ENCODE measurements at regions not wholly inside any gene's neighbourhood (a gene's known extent, or its start where the extent isn't known, plus 50 kb on each side); places are given as distances from the start of the nearest gene placed in this dataset.

- no peak for TF ChIP-seq REST (IDR thresholded peaks at IDR 0.05; ENCODE audit: unreplicated experiment)
- TF ChIP-seq, protein P1, sequence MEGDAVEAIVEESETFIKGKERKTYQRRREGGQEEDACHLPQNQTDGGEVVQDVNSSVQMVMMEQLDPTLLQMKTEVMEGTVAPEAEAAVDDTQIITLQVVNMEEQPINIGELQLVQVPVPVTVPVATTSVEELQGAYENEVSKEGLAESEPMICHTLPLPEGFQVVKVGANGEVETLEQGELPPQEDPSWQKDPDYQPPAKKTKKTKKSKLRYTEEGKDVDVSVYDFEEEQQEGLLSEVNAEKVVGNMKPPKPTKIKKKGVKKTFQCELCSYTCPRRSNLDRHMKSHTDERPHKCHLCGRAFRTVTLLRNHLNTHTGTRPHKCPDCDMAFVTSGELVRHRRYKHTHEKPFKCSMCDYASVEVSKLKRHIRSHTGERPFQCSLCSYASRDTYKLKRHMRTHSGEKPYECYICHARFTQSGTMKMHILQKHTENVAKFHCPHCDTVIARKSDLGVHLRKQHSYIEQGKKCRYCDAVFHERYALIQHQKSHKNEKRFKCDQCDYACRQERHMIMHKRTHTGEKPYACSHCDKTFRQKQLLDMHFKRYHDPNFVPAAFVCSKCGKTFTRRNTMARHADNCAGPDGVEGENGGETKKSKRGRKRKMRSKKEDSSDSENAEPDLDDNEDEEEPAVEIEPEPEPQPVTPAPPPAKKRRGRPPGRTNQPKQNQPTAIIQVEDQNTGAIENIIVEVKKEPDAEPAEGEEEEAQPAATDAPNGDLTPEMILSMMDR (conservative IDR thresholded peaks at IDR 0.05; ENCODE audit: low read depth in 2 of 2) = no peak
- no peak for TF ChIP-seq ZNF331 (CRISPR knock-in tag; IDR thresholded peaks at IDR 0.05; ENCODE audit: low read depth)
- TF ChIP-seq CREB1 (CRISPR knock-in tag; IDR thresholded peaks at IDR 0.05; ENCODE audit: low read depth) = no peak
- no peak for TF ChIP-seq POLR2AphosphoS5 (IDR thresholded peaks at IDR 0.05; ENCODE audit: low read depth)
- no peak for TF ChIP-seq ZNF114 (CRISPR knock-in tag; IDR thresholded peaks at IDR 0.05)
- TF ChIP-seq EZH2 (IDR thresholded peaks at IDR 0.05; ENCODE audit: low read depth, unreplicated experiment) = no peak
- TF ChIP-seq JUNB (IDR thresholded peaks at IDR 0.05; ENCODE audit: unreplicated experiment) = no peak
- no peak for TF ChIP-seq EZH2phosphoT487 (IDR thresholded peaks at IDR 0.05; ENCODE audit: unreplicated experiment)
- TF ChIP-seq STAT1 (IDR thresholded peaks at IDR 0.05; ENCODE audit: unreplicated experiment) = no peak
- TF ChIP-seq NANOG (IDR thresholded peaks at IDR 0.05; ENCODE audit: borderline replicate concordance) = no peak
These were observed 1446.2 kb downstream of the LRFN5 start for GRCh38 chr14:43052897-43053296.

All from GM23338 (cell line).